Adrenal gland (tissue), 5 donors: ENCODE measurements at regions not wholly inside any gene's neighbourhood (a gene's known extent, or its start where the extent isn't known, plus 50 kb on each side); places are given as distances from the start of the nearest gene placed in this dataset.

ENCODE experiments used
- CTCF ChIP-seq, 6 experiments: fragments of 450-650 bp in 4 of 6; fragments of 200-600 bp in 2 of 6; sonication (generic) in 1 of 6; IDR thresholded peaks; 1 replicate in 5 of 6; 2 replicates in 1 of 6; pipeline versions ENCODE4 v1.5.1 to v1.8.0; 2016 to 2021; ENCODE audit warnings: antibody characterized with exemption in 6 of 6, mild to moderate bottlenecking in 2 of 6, moderate library complexity in 1 of 6
- POLR2A ChIP-seq, 2 donors: fragments of 450-650 bp; IDR thresholded peaks; one replicate each; pipeline ENCODE4 v1.6.1; 2017; ENCODE audit warnings: antibody characterized with exemption in 2 of 2, mild to moderate bottlenecking in 2 of 2, moderate library complexity in 1 of 2
- donor health status: DM: no; HTN: no; CAD: no.

- TF ChIP-seq POLR2A (IDR thresholded peaks at IDR 0.05) (no peak), CTCF (IDR thresholded peaks at IDR 0.05) (no peak)
These were observed 100.2 kb downstream of the DTWD1 start for GRCh38 chr15:49721091-49721490.
